ENCODE measurements at regions not wholly inside any gene's neighbourhood (a gene's known extent, or its start where the extent isn't known, plus 50 kb on each side); places are given as distances from the start of the nearest gene placed in this dataset.

DNA sequence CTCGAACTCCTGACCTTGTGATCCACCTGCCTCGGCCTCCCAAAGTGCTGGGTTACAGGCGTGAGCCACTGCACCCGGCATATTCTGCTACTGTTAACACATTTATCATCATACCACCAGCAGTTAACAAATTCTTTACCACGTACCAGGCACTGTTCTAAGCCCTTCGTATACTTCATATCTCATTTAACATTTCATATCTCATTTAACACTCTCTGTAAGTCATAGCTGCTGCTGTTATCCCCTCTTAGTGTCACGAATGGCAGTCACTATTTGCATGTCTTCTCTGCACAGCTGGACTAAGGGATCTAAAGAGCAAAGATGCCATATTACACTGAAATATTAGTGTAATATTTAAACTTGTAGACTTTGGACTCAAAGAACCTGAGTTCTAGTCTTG, 462.5 kb upstream of the DAB1 start:
- TF ChIP-seq, protein P1, sequence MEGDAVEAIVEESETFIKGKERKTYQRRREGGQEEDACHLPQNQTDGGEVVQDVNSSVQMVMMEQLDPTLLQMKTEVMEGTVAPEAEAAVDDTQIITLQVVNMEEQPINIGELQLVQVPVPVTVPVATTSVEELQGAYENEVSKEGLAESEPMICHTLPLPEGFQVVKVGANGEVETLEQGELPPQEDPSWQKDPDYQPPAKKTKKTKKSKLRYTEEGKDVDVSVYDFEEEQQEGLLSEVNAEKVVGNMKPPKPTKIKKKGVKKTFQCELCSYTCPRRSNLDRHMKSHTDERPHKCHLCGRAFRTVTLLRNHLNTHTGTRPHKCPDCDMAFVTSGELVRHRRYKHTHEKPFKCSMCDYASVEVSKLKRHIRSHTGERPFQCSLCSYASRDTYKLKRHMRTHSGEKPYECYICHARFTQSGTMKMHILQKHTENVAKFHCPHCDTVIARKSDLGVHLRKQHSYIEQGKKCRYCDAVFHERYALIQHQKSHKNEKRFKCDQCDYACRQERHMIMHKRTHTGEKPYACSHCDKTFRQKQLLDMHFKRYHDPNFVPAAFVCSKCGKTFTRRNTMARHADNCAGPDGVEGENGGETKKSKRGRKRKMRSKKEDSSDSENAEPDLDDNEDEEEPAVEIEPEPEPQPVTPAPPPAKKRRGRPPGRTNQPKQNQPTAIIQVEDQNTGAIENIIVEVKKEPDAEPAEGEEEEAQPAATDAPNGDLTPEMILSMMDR (IDR thresholded peaks at IDR 0.05) = no peak
- TF ChIP-seq EP300 (IDR thresholded peaks at IDR 0.05; ENCODE audit: borderline replicate concordance in 1 of 2, low read depth in 1 of 2, low read length in 1 of 2) = no peak
- no peak for TF ChIP-seq RCOR1 (IDR thresholded peaks at IDR 0.05; ENCODE audit: low read length)
- no peak for TF ChIP-seq SMC3 (IDR thresholded peaks at IDR 0.05; ENCODE audit: low read depth, low read length)
- TF ChIP-seq EZH2phosphoT487 (IDR thresholded peaks at IDR 0.05; ENCODE audit: borderline replicate concordance, low read depth) = no peak
- TF ChIP-seq RAD21 (IDR thresholded peaks at IDR 0.05; ENCODE audit: low read length) = no peak

Measured in SK-N-SH (cell line).